HEK293 (cell line): ENCODE measurements at regions not wholly inside any gene's neighbourhood (a gene's known extent, or its start where the extent isn't known, plus 50 kb on each side); places are given as distances from the start of the nearest gene placed in this dataset.

Experiments
- CTCF ChIA-PET: fragments of 350-600 bp; formaldehyde crosslinking; extraction: SDS; loops from one replicate; lab custom pipeline; 2021; ENCODE audit warnings: antibody characterized with exemption; lab: Yijun Ruan, JAX
- POLR2A ChIA-PET: fragments of 300-600 bp; formaldehyde crosslinking; extraction: SDS; loops from one replicate; lab custom pipeline; 2020; ENCODE audit warnings: antibody characterized with exemption, inconsistent platforms; lab: Yijun Ruan, JAX
- H3K27ac ChIP-seq: fragments of 200-500 bp; sonication (Bioruptor generic); 2 replicates; pipeline ENCODE4 v1.5.1; 2014; ENCODE audit warnings: low read depth, low read length, control low read depth, inconsistent platforms; ENCODE audit errors: extremely low read depth
- H3K36me3 ChIP-seq, 2 experiments: fragments of 200-500 bp in 1 of 2; sonication (Bioruptor generic) in 1 of 2; 1 replicate in 1 of 2; 2 replicates in 1 of 2; pipeline ENCODE4 v1.5.1; 2014 to 2017; ENCODE audit warnings: inconsistent platforms in 2 of 2, low read length in 2 of 2; ENCODE audit not compliant: control insufficient read depth in 2 of 2, insufficient read depth in 1 of 2
- H3K4me1 ChIP-seq: fragments of 200-500 bp; sonication (Bioruptor generic); 2 replicates; pipeline ENCODE4 v1.5.1; 2014; ENCODE audit warnings: mild to moderate bottlenecking, low read length, inconsistent platforms; ENCODE audit not compliant: control insufficient read depth, insufficient read depth
- H3K4me3 ChIP-seq: 2 replicates; pipeline ENCODE4 v1.5.1; 2011; ENCODE audit warnings: low read depth, mild to moderate bottlenecking, control low read depth, low read length, moderate library complexity
- H3K9me3 ChIP-seq: fragments of 200-500 bp; sonication (Bioruptor generic); 2 replicates; pipeline ENCODE4 v1.5.1; 2014; ENCODE audit warnings: low read depth, low read length, inconsistent platforms; ENCODE audit not compliant: control insufficient read depth, insufficient read depth
- ATF2 ChIP-seq: fragments of 450-650 bp; formaldehyde crosslinking; IDR thresholded peaks from 2 replicates; pipeline ENCODE4 v1.5.1; 2016; ENCODE audit warnings: missing biosample characterization, missing genetic modification characterization, low read depth
- GLIS1 ChIP-seq: fragments of 450-650 bp; formaldehyde crosslinking; IDR thresholded peaks from 2 replicates; pipeline ENCODE4 v1.5.1; 2016; ENCODE audit warnings: missing biosample characterization, missing genetic modification characterization
- HOXC10 ChIP-seq: sonication (generic); formaldehyde crosslinking; IDR thresholded peaks from 2 replicates; pipeline ENCODE4 v1.8.1; 2023; ENCODE audit warnings: mild to moderate bottlenecking, missing genetic modification reagents
- IKZF3 ChIP-seq: fragments of 450-650 bp; IDR thresholded peaks from 2 replicates; pipeline ENCODE4 v1.5.0; 2018; ENCODE audit warnings: missing biosample characterization, mild to moderate bottlenecking, missing genetic modification characterization, moderate library complexity
- KLF1 ChIP-seq: fragments of 450-650 bp; formaldehyde crosslinking; IDR thresholded peaks from 2 replicates; pipeline ENCODE4 v1.5.1; 2016; ENCODE audit warnings: missing biosample characterization, missing genetic modification characterization
- MYNN ChIP-seq: fragments of 450-650 bp; formaldehyde crosslinking; IDR thresholded peaks from 2 replicates; pipeline ENCODE4 v1.5.1; 2016; ENCODE audit warnings: missing biosample characterization, missing genetic modification characterization, borderline replicate concordance
- TRIM28 ChIP-seq: IDR thresholded peaks from 2 replicates; pipeline ENCODE4 v1.6.1; 2011; ENCODE audit warnings: low read length, control low read depth, borderline replicate concordance
- ZBTB48 ChIP-seq: fragments of 450-650 bp; formaldehyde crosslinking; IDR thresholded peaks from 2 replicates; pipeline ENCODE4 v1.5.1; 2016; ENCODE audit warnings: missing biosample characterization, missing genetic modification characterization
- ZBTB49 ChIP-seq: fragments of 450-650 bp; formaldehyde crosslinking; IDR thresholded peaks from 2 replicates; pipeline ENCODE4 v1.5.1; 2016; ENCODE audit warnings: missing biosample characterization, missing genetic modification characterization, low read depth
- ZNF146 ChIP-seq: fragments of 450-650 bp; formaldehyde crosslinking; IDR thresholded peaks from 2 replicates; pipeline ENCODE4 v1.5.1; 2016; ENCODE audit warnings: missing biosample characterization, missing genetic modification characterization
- ZNF292 ChIP-seq: fragments of 450-650 bp; formaldehyde crosslinking; IDR thresholded peaks from 2 replicates; pipeline ENCODE4 v1.5.1; 2016; ENCODE audit warnings: low read depth, missing biosample characterization, missing genetic modification characterization, borderline replicate concordance
- ZNF629 ChIP-seq: fragments of 450-650 bp; formaldehyde crosslinking; IDR thresholded peaks from 2 replicates; pipeline ENCODE4 v1.5.1; 2017; ENCODE audit warnings: missing biosample characterization, missing genetic modification characterization
- TF ChIP-seq, protein P1 (sequence below): fragments of 450-650 bp; formaldehyde crosslinking; IDR thresholded peaks from 2 replicates; pipeline ENCODE4 v1.5.1; 2017; ENCODE audit warnings: missing biosample characterization, missing genetic modification characterization
- TF ChIP-seq, protein P2 (sequence below): fragments of 450-650 bp; formaldehyde crosslinking; IDR thresholded peaks from 2 replicates; pipeline ENCODE4 v1.5.1; 2016; ENCODE audit warnings: missing biosample characterization, missing genetic modification characterization

DNA sequence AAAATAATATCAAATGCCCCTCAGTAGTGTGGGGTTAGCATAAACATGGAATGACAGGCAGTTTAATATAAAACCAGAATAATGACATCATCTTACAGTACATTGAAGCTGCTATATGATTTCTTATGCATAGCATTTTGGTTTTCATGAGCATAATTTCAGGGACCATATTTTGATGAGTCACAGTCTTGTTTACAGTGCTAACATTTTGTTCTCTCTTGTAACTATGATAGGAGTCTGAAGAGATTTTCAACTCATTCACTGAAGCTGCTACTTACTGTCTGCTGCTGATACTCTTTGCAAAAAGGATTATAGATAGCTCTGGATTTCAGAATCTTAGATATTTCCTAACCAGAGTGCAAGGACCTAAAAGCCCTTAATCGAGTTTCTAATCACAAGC, 92.6 kb upstream of the CCDC54 start:
- H3K27ac ChIP-seq = no peak overlapping the region
- no peaks in the 10 kb centered on the region for H3K9me3 ChIP-seq
- TF ChIP-seq ZNF292 (tag by site-specific recombination) (no peak), IKZF3 (tag by site-specific recombination) (no peak), HOXC10 (CRISPR knock-in tag) (no peak), KLF1 (tag by site-specific recombination) (no peak), ZNF146 (no peak), ZBTB48 (tag by site-specific recombination) (no peak), MYNN (no peak), ATF2 (tag by site-specific recombination) (peak; percentile 69)
- TF ChIP-seq, protein P1, sequence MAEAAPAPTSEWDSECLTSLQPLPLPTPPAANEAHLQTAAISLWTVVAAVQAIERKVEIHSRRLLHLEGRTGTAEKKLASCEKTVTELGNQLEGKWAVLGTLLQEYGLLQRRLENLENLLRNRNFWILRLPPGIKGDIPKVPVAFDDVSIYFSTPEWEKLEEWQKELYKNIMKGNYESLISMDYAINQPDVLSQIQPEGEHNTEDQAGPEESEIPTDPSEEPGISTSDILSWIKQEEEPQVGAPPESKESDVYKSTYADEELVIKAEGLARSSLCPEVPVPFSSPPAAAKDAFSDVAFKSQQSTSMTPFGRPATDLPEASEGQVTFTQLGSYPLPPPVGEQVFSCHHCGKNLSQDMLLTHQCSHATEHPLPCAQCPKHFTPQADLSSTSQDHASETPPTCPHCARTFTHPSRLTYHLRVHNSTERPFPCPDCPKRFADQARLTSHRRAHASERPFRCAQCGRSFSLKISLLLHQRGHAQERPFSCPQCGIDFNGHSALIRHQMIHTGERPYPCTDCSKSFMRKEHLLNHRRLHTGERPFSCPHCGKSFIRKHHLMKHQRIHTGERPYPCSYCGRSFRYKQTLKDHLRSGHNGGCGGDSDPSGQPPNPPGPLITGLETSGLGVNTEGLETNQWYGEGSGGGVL (tag by site-specific recombination) = no peak
- H3K4me1 ChIP-seq = no peaks in the 10 kb centered on the region
- ChIA-PET POLR2A (no interaction called here), CTCF (interaction anchor here (0.5 to 3.7 kb wide), 6 partner anchors 9 to 1383 kb away, joined by 3 to 24 read pairs (median 4); no protein-coding TSS in a partner anchor)
- no peak overlapping the region for H3K4me3 ChIP-seq
- no peaks in the 10 kb centered on the region for H3K36me3 ChIP-seq

DNA sequence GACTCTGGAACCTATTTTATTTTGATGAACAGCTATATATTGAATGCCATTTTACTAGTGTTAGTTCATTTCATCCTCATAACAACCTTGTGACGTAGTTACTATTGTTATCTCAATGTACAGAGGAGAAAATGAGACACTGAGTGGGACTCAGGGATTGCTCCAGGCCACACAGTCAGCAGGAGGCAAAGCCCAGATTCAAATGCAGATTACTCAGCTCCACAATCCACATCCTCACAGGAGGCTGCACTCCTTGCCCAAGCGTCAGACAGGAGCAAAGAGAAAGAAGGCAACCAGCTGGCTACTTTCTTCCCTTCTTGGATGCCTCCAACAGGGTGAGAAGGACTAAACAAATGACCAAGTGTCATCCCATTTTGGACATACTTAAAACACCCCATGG, 92.0 kb upstream of the CCDC54 start:
- ChIA-PET POLR2A (no interaction called here), CTCF (interaction anchor here (0.5 to 3.7 kb wide), 5 partner anchors 10 to 1384 kb away, joined by 3 to 24 read pairs (median 5); no protein-coding TSS in a partner anchor)
- Histone ChIP-seq H3K36me3 (no peaks in the 10 kb centered on the region), H3K4me1 (no peaks in the 10 kb centered on the region), H3K27ac (no peak overlapping the region), H3K9me3 (no peaks in the 10 kb centered on the region), H3K4me3 (no peak overlapping the region)
- TF ChIP-seq ZBTB49 = no peak
- 0 out of 2 replicates have a peak, but pooled peaks have one; percentile 21 for TF ChIP-seq TRIM28
- TF ChIP-seq GLIS1 (tag by site-specific recombination) = peak; percentile 65
- TF ChIP-seq, protein P2, sequence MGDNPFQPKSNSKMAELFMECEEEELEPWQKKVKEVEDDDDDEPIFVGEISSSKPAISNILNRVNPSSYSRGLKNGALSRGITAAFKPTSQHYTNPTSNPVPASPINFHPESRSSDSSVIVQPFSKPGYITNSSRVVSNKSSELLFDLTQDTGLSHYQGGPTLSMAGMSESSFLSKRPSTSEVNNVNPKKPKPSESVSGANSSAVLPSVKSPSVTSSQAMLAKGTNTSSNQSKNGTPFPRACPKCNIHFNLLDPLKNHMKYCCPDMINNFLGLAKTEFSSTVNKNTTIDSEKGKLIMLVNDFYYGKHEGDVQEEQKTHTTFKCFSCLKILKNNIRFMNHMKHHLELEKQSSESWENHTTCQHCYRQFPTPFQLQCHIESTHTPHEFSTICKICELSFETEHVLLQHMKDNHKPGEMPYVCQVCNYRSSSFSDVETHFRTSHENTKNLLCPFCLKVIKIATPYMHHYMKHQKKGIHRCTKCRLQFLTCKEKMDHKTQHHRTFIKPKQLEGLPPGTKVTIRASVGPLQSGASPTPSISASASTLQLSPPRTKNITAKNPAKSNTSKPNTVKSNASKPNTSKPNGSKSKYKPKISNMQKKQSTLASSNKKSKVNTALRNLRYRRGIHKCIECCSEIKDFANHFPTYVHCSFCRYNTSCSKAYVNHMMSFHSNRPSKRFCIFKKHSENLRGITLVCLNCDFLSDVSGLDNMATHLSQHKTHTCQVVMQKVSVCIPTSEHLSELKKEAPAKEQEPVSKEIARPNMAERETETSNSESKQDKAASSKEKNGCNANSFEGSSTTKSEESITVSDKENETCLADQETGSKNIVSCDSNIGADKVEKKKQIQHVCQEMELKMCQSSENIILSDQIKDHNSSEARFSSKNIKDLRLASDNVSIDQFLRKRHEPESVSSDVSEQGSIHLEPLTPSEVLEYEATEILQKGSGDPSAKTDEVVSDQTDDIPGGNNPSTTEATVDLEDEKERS (tag by site-specific recombination) = no peak
- TF ChIP-seq ZNF629 (tag by site-specific recombination) = 0 out of 2 replicates have a peak, but pooled peaks have one; percentile 21
